ELF-1 (cell line): ENCODE measurements at regions not wholly inside any gene's neighbourhood (a gene's known extent, or its start where the extent isn't known, plus 50 kb on each side); places are given as distances from the start of the nearest gene placed in this dataset.
"Not testable (repeated sequence)": the region's sequence is repeated elsewhere in the genome, so short reads cannot be mapped to it uniquely, and the experiment has no call there.

Experiments
- DNase-seq: peaks from one replicate; pipeline ENCODE4 v3.0.0-alpha.2; 2016; ENCODE audit warnings: low read depth, low spot score

DNA sequence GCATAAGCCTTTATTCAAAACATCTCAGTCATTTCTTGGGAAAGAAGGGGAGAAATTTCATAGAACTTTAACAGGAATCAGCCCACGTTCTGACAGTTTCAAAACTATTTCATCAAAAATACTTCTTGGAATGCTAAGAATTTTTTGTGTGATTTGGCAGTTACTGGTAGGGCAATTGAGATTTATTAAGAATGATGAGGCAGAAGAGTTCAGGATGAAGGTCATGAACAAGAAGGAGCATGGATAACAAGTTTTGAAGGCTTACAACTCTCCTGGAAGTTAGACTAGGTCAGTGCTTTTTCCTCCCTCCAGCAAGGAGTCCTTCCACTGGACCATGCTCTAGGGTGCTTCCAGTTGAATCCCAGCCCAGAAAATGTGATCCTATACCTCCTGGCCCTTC lies 569.9 kb downstream of the ANKRD7 start:
- no peak for DNase-seq

GRCh38 chr7:118801366-118801765 lies 576.9 kb downstream of the ANKRD7 start:
- DNase-seq: no peak

GRCh38 chr7:118802726-118803125 lies 578.2 kb downstream of the ANKRD7 start:
- DNase-seq: no peak

- DNase-seq: no peak
These were observed 601.7 kb downstream of the ANKRD7 start for GRCh38 chr7:118826246-118826645.

DNA sequence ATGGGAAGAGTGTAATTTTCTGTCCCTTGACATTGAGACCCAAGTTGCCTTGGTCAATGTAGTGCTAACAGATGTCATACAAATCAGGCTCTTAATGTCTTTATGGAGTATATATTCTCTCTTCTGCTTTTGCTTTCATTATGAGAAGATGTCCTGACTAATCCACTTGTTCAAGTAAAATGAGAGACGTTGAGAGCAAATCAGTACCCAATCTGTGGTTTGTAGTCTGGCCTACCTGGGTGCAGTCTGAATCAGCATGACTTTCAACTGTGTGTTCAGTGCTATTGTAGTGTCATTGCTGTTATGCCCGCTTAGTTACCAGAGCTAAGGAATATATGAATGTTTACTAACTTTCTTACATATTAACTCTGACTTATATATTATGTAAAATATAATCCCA lies 612.4 kb downstream of the ANKRD7 start:
- no peak for DNase-seq

DNA sequence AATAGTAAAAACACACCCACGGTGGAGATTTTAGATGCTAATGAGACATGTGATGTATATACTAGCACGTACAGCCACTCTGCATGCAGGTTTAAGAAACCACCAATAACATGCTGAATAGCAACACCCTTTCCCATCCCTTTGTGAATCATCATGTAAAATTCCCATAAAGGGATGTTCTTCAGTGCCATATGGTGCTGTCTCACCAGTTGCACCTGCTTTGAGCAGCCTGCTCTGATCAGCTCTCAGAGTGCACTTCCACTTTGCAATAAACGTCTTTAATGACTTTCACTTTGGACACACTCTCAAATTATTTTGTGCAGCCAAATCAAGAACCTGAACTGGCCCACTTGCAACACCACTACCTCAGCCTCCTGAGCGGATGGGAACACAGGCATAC lies 615.0 kb downstream of the ANKRD7 start:
- DNase-seq: no peak

DNA sequence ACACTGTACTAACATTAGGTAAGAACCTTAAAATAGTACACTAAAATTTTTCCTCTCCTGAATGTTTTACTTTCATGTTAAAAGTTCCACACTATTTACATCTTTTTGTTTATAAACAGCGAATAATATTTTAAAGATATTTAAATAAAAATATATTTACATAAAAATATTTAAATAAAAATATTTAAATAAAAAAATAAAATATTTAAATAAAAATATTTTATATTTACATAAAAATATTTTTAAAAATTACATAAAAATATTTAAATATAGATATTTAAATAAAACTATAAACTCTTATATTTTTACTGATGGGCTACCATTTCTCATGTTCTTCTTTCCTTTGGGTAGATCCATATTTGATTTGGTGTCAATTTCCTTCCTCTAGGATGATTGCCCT lies 619.0 kb downstream of the ANKRD7 start:
- no peak for DNase-seq

GRCh38 chr7:118844748-118845147 lies 620.2 kb downstream of the ANKRD7 start:
- no peak for DNase-seq

GRCh38 chr7:118845791-118846190 lies 621.3 kb downstream of the ANKRD7 start:
- DNase-seq: no peak

DNA sequence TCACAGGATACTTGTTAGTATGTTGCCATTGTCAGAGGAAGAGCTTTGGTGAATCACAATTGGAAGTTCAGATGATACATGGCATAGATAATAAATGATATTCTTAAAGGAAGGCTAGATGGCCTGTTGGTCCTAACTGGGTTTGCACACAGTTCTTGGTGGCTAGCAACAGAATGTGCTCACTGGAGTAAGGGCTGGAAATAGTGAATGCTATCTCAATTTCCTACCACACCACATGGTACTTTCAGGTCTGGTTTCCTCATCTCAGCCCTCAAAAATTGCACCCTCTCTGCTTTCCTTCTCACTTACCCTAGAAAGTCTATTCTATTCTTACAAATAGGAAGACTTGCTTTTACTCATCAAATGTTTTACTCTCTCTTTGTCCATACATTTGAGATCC lies 622.5 kb downstream of the ANKRD7 start:
- DNase-seq: no peak

- no peak for DNase-seq
These were observed 630.8 kb downstream of the ANKRD7 start for GRCh38 chr7:118855290-118855689.

GRCh38 chr7:118858651-118859149 lies 634.2 kb downstream of the ANKRD7 start:
- peak; percentile 85 for DNase-seq

GRCh38 chr7:118861581-118861980 lies 637.1 kb downstream of the ANKRD7 start:
- DNase-seq: no peak

DNA sequence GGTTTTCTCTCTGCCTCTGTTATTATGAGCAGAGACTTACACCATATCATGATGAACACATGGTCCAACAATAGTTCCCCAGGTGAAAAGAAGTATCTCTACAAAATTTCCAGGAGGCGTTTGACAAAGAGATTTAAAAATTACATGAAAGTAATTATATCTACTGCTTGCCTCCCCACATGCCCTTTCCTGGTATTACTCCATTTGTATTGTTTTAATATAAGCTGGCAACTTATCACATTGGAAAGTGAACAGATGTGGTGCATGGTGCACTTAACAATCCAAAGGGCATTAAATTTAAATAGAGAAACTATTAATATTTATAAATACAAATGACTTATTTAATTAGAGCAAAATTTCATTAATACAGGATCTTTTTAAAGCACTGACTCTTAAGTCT lies 638.2 kb downstream of the ANKRD7 start:
- no peak for DNase-seq

GRCh38 chr7:118863966-118864365 lies 639.5 kb downstream of the ANKRD7 start:
- DNase-seq: no peak

DNA sequence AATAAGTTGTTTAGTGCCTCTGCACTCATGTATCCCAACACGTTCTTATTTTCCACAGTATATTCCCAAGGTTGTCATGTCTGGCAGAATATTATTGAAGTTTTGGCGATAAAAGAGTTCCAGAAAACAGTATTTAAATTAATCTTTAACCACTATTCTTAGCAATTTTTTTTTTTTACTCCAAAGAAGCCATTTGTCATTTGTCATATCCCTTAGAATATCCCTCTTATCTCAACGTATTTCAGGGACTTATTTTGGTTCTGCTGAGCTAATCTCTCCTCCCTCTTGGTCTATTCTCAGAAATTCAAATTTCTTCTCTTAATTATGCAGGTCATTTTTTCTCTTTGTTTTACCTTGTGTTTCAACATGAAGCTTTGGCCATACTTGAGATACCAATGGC lies 643.4 kb downstream of the ANKRD7 start:
- DNase-seq: no peak

- not testable (repeated sequence) for DNase-seq
These were observed 644.6 kb downstream of the ANKRD7 start for GRCh38 chr7:118869141-118869540.

DNA sequence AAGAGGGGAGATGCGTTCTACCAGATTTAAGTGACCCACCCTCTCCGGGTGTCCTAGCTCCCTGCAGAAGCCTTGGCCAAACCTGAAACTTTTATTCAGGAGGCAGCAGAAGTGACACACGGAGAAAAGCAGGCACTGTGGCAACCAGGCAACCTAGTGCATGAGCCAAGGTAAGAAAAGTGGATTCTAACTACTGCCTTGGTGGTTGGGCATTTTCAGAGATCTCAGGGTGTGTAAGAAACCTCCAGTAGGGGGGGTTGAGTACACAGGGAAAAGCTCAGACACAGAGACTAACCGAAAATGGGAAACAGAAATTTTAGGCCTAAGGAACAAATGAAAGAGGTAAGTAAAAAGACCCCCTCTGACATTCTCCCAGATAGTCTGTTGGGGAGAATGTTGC lies 645.7 kb downstream of the ANKRD7 start:
- DNase-seq: peak; percentile 59

GRCh38 chr7:118872568-118872967 lies 648.1 kb downstream of the ANKRD7 start:
- DNase-seq: no peak

DNA sequence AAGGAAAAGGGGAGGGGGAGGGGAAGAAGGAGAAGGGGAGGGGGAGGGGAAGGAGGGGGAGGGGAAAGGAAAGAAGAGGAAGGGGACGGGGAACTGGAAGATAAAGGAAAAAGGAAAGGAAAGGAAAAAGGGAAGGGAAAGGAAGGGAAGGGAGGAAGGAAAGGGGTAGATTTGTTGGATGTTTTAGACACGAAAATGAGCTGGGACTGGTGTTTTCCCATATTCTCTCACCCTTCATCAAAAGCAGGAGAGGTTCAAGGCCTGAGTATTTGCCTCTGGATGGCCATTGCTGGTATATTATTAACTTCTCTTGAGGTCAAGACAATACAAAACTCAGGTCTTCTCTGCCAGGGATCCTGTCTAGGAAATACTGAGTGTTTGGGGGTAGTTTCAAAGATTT lies 652.7 kb downstream of the ANKRD7 start:
- DNase-seq: no peak

DNA sequence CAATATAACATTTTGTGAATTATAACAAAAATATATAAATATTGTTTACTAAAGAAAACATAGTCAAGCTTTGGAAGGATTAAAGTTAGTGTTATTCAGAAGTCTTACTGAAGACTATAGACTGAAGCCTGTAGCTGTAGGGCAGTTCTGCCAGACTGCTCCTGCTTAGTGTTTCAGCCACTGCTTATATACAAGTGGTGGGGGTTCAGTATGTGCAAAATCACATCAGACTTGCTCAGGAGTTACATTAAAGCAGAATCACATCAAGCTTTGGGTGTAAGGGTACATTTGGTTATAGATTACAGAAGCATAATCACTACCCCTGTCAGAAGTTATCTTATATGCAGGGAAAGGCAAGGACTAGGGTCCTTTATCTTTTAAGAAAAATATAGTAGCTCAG lies 653.8 kb downstream of the ANKRD7 start:
- DNase-seq: no peak

- no peak for DNase-seq
These were observed 673.8 kb downstream of the ANKRD7 start for GRCh38 chr7:118898284-118898683.

- DNase-seq: no peak
These were observed 678.1 kb downstream of the ANKRD7 start for GRCh38 chr7:118902600-118902999.

DNA sequence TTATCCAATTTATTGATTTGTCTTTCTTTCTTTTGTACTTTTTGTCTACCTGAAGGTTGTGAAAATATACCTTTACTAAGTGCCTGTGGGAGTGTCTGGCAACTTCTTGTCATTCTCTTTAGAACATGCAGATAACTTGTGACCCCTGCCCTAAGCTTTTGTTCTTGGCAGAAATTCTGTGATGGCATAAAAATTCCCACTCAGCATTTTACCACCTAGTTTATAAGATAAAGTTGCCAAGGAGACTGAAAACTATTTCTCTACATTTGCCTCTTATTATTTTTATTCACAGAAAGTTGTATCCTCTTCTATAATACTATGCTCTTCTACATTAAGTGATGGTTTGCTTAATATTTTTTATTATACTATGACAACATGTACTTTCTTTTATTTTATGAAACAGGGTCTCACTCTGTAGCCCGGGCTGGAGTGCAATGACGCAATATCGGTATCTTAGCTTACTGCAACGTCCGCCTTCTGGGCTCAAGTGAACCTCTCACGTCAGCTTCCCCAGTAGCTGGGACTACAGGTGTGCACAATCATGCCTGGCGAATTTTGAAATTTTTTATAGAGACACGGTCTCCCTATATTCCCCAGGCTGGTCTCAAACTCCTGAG lies 683.5 kb downstream of the ANKRD7 start:
- DNase-seq: no peak
